ENCODE measurements at regions not wholly inside any gene's neighbourhood (a gene's known extent, or its start where the extent isn't known, plus 50 kb on each side); places are given as distances from the start of the nearest gene placed in this dataset.

DNA sequence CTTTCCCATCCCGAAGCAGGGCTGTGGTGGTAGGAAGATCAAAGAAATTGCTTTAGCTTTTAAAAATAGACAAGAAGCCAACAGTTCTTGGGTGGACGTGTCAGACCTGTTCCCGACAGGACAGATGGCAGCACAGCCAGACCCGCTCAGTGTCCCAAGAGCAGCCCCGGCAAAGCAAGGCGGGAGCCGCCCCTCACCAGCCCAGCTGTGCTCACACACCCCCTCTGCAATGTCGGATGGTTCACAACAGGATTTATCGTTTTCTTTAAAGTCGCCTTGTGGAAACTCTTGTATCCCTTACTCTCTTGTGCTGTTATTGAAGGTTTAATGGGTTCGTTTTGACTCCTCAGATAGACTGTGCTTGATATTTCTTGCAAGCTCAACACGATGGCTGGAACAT lies 302.4 kb downstream of the THBS2 start:
- TF ChIP-seq, protein P1, sequence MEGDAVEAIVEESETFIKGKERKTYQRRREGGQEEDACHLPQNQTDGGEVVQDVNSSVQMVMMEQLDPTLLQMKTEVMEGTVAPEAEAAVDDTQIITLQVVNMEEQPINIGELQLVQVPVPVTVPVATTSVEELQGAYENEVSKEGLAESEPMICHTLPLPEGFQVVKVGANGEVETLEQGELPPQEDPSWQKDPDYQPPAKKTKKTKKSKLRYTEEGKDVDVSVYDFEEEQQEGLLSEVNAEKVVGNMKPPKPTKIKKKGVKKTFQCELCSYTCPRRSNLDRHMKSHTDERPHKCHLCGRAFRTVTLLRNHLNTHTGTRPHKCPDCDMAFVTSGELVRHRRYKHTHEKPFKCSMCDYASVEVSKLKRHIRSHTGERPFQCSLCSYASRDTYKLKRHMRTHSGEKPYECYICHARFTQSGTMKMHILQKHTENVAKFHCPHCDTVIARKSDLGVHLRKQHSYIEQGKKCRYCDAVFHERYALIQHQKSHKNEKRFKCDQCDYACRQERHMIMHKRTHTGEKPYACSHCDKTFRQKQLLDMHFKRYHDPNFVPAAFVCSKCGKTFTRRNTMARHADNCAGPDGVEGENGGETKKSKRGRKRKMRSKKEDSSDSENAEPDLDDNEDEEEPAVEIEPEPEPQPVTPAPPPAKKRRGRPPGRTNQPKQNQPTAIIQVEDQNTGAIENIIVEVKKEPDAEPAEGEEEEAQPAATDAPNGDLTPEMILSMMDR (IDR thresholded peaks at IDR 0.05), result no peak
- TF ChIP-seq POLR2A (IDR thresholded peaks at IDR 0.05), result no peak
